A549 (cell line): ENCODE measurements at regions not wholly inside any gene's neighbourhood (a gene's known extent, or its start where the extent isn't known, plus 50 kb on each side); places are given as distances from the start of the nearest gene placed in this dataset.

Source experiments
- ATAC-seq, 2 experiments: fragments of 200-7000 bp in 1 of 2; fragments of >200 bp in 1 of 2; cut with Nextera tagmentation in 1 of 2; cut with Tn5 transposase in 1 of 2; 3 replicates each; pipeline versions ENCODE4 v1.8.0 to v1.9.1; 2018 to 2020; ENCODE audit warnings: mild to moderate bottlenecking in 1 of 2, moderate library complexity in 1 of 2
- CTCF ChIA-PET: fragments of 300-600 bp; sonication (Branson Sonifier 250); formaldehyde crosslinking; extraction: SDS; loops from one replicate; lab custom pipeline; 2021; ENCODE audit warnings: antibody characterized with exemption, inconsistent platforms; lab: Yijun Ruan, JAX
- POLR2A ChIA-PET: fragments of 350-600 bp; formaldehyde crosslinking; extraction: SDS; loops from one replicate; lab custom pipeline; 2021; ENCODE audit warnings: antibody characterized with exemption, inconsistent platforms; lab: Yijun Ruan, JAX
- DNase-seq, 2 experiments: peaks; one replicate each; pipeline versions ENCODE4 v3.0.0 to v3.0.0-alpha.2; 2011 to 2016; ENCODE audit warnings: low read depth in 1 of 2, low spot score in 1 of 2
- FAIRE-seq: peaks from 2 replicates; lab custom pipeline; 2011; peaks lifted over from hg19 to GRCh38; lab: Jason Lieb, UNC
- H3K27ac ChIP-seq, 2 experiments: fragments of >200 bp; sonication (Bioruptor Twin); formaldehyde crosslinking; 3 replicates each; pipeline ENCODE4 v1.5.1; 2016 to 2017
- H3K4me1 ChIP-seq: fragments of >200 bp; sonication (Bioruptor Twin); formaldehyde crosslinking; 3 replicates; pipeline ENCODE4 v1.6.1; 2016
- H3K4me2 ChIP-seq: fragments of >200 bp; sonication (Bioruptor Twin); formaldehyde crosslinking; 3 replicates; pipeline ENCODE4 v1.6.1; 2016
- H3K4me3 ChIP-seq: fragments of >200 bp; sonication (Bioruptor Twin); formaldehyde crosslinking; 3 replicates; pipeline ENCODE4 v1.5.1; 2016
- H3K9me3 ChIP-seq: fragments of >200 bp; sonication (Bioruptor Twin); formaldehyde crosslinking; 3 replicates; pipeline ENCODE4 v1.6.1; 2016
- CHD4 ChIP-seq: fragments of 200-600 bp; sonication (generic); IDR thresholded peaks from 2 replicates; pipeline ENCODE4 v1.6.1; 2016; ENCODE audit warnings: antibody characterized with exemption, mild to moderate bottlenecking, borderline replicate concordance
- ELK1 ChIP-seq: fragments of 150-350 bp; IDR thresholded peaks from 2 replicates; pipeline ENCODE4 v1.6.1; 2014; ENCODE audit warnings: low read depth, mild to moderate bottlenecking, low read length
- EP300 ChIP-seq, 2 experiments: fragments of >200 bp; sonication (Bioruptor Twin); formaldehyde crosslinking; IDR thresholded peaks; 2 replicates in 1 of 2; 3 replicates in 1 of 2; pipeline ENCODE4 v1.6.1; 2016 to 2017
- FOSB ChIP-seq: fragments of 250-450 bp; sonication (Bioruptor Pico); IDR thresholded peaks from 2 replicates; pipeline ENCODE4 v1.5.0; 2020; ENCODE audit warnings: mild to moderate bottlenecking, moderate library complexity
- FOXS1 ChIP-seq: fragments of 250-450 bp; sonication (Bioruptor Pico); IDR thresholded peaks from 2 replicates; pipeline ENCODE4 v1.5.0; 2020; ENCODE audit warnings: mild to moderate bottlenecking, moderate library complexity
- HDAC2 ChIP-seq: fragments of 200-600 bp; sonication (generic); IDR thresholded peaks from 2 replicates; pipeline ENCODE4 v1.6.1; 2016
- HMGXB4 ChIP-seq: fragments of 250-450 bp; sonication (Bioruptor Pico); IDR thresholded peaks from 2 replicates; pipeline ENCODE4 v1.5.0; 2021; ENCODE audit warnings: mild to moderate bottlenecking, moderate library complexity, borderline replicate concordance
- NFE2L2 ChIP-seq: fragments of 150-350 bp; conservative IDR thresholded peaks from 2 replicates; pipeline ENCODE4 v1.6.1; 2014; ENCODE audit warnings: low read length
- PBX3 ChIP-seq: IDR thresholded peaks from 2 replicates; pipeline ENCODE4 v1.6.1; 2012
- POLR2A ChIP-seq: IDR thresholded peaks from 2 replicates; pipeline ENCODE4 v1.6.1; 2012; ENCODE audit warnings: mild to moderate bottlenecking, low read length
- RARB ChIP-seq: fragments of 250-450 bp; sonication (Bioruptor Pico); IDR thresholded peaks from 2 replicates; pipeline ENCODE4 v1.8.0; 2021; ENCODE audit warnings: mild to moderate bottlenecking, moderate library complexity
- RCOR1 ChIP-seq: fragments of 150-350 bp; IDR thresholded peaks from 2 replicates; pipeline ENCODE4 v1.6.1; 2014; ENCODE audit warnings: antibody characterized with exemption, low read length, low read depth
- REST ChIP-seq: fragments of 200-600 bp; sonication (generic); IDR thresholded peaks from 2 replicates; pipeline ENCODE4 v1.6.1; 2016; ENCODE audit warnings: antibody characterized with exemption, mild to moderate bottlenecking, moderate library complexity
- TP53 ChIP-seq: fragments of 250-450 bp; sonication (Bioruptor Pico); IDR thresholded peaks from 2 replicates; pipeline ENCODE4 v1.5.0; 2021; ENCODE audit warnings: mild to moderate bottlenecking, moderate library complexity
- ZSCAN20 ChIP-seq: fragments of 250-450 bp; sonication (Bioruptor Pico); IDR thresholded peaks from 2 replicates; pipeline ENCODE4 v1.8.0; 2022; ENCODE audit warnings: mild to moderate bottlenecking, moderate library complexity
- WGBS: methylation state at CpG from one replicate; pipeline ENCODE4 v1.1.6; 2017; ENCODE audit errors: missing lambda C conversion rate; 5-methylcytosine and 5-hydroxymethylcytosine counted together

- ATAC-seq (no peak), DNase-seq (no peak), FAIRE-seq (no peak)
- CTCF ChIA-PET, result no interaction called here
- TF ChIP-seq POLR2A (no peak), REST (no peak), PBX3 (no peak), RCOR1 (no peak), ELK1 (no peak)
- 43% methylated on average over 6 of the region's 6 CpGs for WGBS
- Histone ChIP-seq H3K9me3 (no peaks in the 10 kb centered on the region), H3K4me3 (no peak overlapping the region), H3K4me1 (no peaks in the 10 kb centered on the region), H3K4me2 (no peak overlapping the region), H3K27ac (no peak overlapping the region)
- POLR2A ChIA-PET, result no interaction called here
Measured at GRCh38 chr6:77548662-77549366, 85.5 kb upstream of the HTR1B start.

GRCh38 chr6:77551135-77551534 is 87.8 kb upstream of the HTR1B start:
- no peak overlapping the region for H3K4me2 ChIP-seq
- CTCF ChIA-PET, result no interaction called here
- no peak for TF ChIP-seq TP53 (CRISPR knock-in tag)
- no peak for TF ChIP-seq FOXS1 (CRISPR knock-in tag)
- no peak for TF ChIP-seq HMGXB4
- TF ChIP-seq RARB (CRISPR knock-in tag), result no peak
- TF ChIP-seq, all 56 proteins: peak for 0
- Histone ChIP-seq H3K9me3 (no peaks in the 10 kb centered on the region), H3K27ac (no peak overlapping the region), H3K4me1 (no peaks in the 10 kb centered on the region), H3K4me3 (no peak overlapping the region)
- POLR2A ChIA-PET, result no interaction called here
- ATAC-seq (no peak), DNase-seq (no peak), FAIRE-seq (no peak)

GRCh38 chr6:77561768-77562314 is 91.0 kb upstream of the MEI4 start:
- H3K4me1 ChIP-seq, result no peaks in the 10 kb centered on the region
- no peak for TF ChIP-seq CHD4
- TF ChIP-seq HDAC2, result no peak
- no peak for TF ChIP-seq ZSCAN20 (CRISPR knock-in tag)
- no peak for TF ChIP-seq NFE2L2
- no peak for TF ChIP-seq FOSB (CRISPR knock-in tag)
- no peak for TF ChIP-seq EP300 (IDR thresholded peaks at IDR 0.05)
- TF ChIP-seq, all 56 proteins: peak for 0
- no peak overlapping the region for H3K4me2 ChIP-seq
- ATAC-seq, result no peak
- no peak for DNase-seq
- no peak for FAIRE-seq
- no peaks in the 10 kb centered on the region for H3K9me3 ChIP-seq
- WGBS, result 26% methylated on average over 4 of the region's 4 CpGs
- no peak overlapping the region for H3K4me3 ChIP-seq
- CTCF ChIA-PET, result no interaction called here
- POLR2A ChIA-PET, result no interaction called here
- H3K27ac ChIP-seq, result no peak overlapping the region
